GM12878 (cell line): ENCODE measurements at regions not wholly inside any gene's neighbourhood (a gene's known extent, or its start where the extent isn't known, plus 50 kb on each side); places are given as distances from the start of the nearest gene placed in this dataset.

Experiments used
- ATAC-seq: fragments of 200-7000 bp; cut with Tn5 transposase; 3 replicates; pipeline ENCODE4 v1.9.1; 2020; ENCODE audit warnings: mild to moderate bottlenecking, moderate library complexity
- BruUV-seq: library from RNA; stranded (reverse); fragments of 400-500 nt; replicated peaks from 2 replicates; lab custom pipeline; 2021; lab: Mats Ljungman, UMichigan
- CTCF ChIA-PET: fragments of 300-600 bp; sonication (Branson Sonifier 250); formaldehyde crosslinking; extraction: SDS; loops from one replicate; lab custom pipeline; 2021; ENCODE audit warnings: inconsistent platforms; lab: Yijun Ruan, JAX
- POLR2A ChIA-PET: fragments of 350-600 bp; formaldehyde crosslinking; extraction: SDS; loops from one replicate; lab custom pipeline; 2021; ENCODE audit warnings: inconsistent platforms; lab: Charles Lee
- RAD21 ChIA-PET: fragments of 300-600 bp; sonication (Branson Sonifier 250); formaldehyde crosslinking; loops from one replicate; lab custom pipeline; 2023; ENCODE audit warnings: antibody characterized with exemption; ENCODE audit not compliant: unreplicated experiment; lab: Charles Lee
- SMC1A ChIA-PET: fragments of 300-600 bp; sonication (Branson Sonifier 250); formaldehyde crosslinking; loops from one replicate; lab custom pipeline; 2023; ENCODE audit not compliant: unreplicated experiment, uncharacterized antibody; lab: Charles Lee
- DNase-seq: peaks from one replicate; pipeline ENCODE4 v3.0.0-alpha.2; 2011; ENCODE audit warnings: low read depth, low spot score
- FAIRE-seq: peaks from 3 replicates; lab custom pipeline; 2011; peaks lifted over from hg19 to GRCh38; lab: Jason Lieb, UNC
- H2AFZ ChIP-seq: 2 replicates; pipeline ENCODE4 v1.6.0; 2011; ENCODE audit warnings: low read depth, low read length, control low read depth; ENCODE audit not compliant: control insufficient read depth
- H3K27ac ChIP-seq: 2 replicates; pipeline ENCODE4 v1.5.1; 2011; ENCODE audit warnings: control low read depth; ENCODE audit not compliant: control insufficient read depth, insufficient read depth
- H3K27me3 ChIP-seq, 2 experiments: replicated peaks in 1 of 2; 2 replicates each; pipeline versions ENCODE4 v1.6.0 to v1.6.1; 2011; ENCODE audit warnings: low read length in 1 of 2; ENCODE audit not compliant: control insufficient read depth in 2 of 2, insufficient read depth in 2 of 2
- H3K36me3 ChIP-seq, 2 experiments: 2 replicates each; pipeline ENCODE4 v1.5.1; 2011; ENCODE audit warnings: low read length in 1 of 2; ENCODE audit not compliant: control insufficient read depth in 2 of 2, insufficient read depth in 2 of 2
- H3K4me1 ChIP-seq: 2 replicates; pipeline ENCODE4 v1.6.1; 2011; ENCODE audit warnings: mild to moderate bottlenecking, low read length, moderate library complexity, mixed read lengths; ENCODE audit not compliant: control insufficient read depth, insufficient read depth
- H3K4me2 ChIP-seq: 2 replicates; pipeline ENCODE4 v1.6.0; 2011; ENCODE audit warnings: control low read depth; ENCODE audit not compliant: control insufficient read depth, insufficient read depth
- H3K4me3 ChIP-seq: fragments of 200-600 bp; sonication (generic); 2 replicates; pipeline ENCODE4 v1.5.1; 2016
- H3K79me2 ChIP-seq: 2 replicates; pipeline ENCODE4 v1.6.0; 2011; ENCODE audit warnings: low read length; ENCODE audit not compliant: control insufficient read depth, insufficient read depth
- H3K9ac ChIP-seq: 2 replicates; pipeline ENCODE4 v1.8.0; 2011; ENCODE audit warnings: low read length, control low read depth, mixed read lengths; ENCODE audit not compliant: control insufficient read depth, insufficient read depth
- H3K9me3 ChIP-seq: replicated peaks from 3 replicates; pipeline ENCODE4 v1.5.1; 2011; ENCODE audit warnings: mild to moderate bottlenecking, low read length; ENCODE audit not compliant: control insufficient read depth, insufficient read depth
- H4K20me1 ChIP-seq: 2 replicates; pipeline ENCODE4 v1.6.0; 2011; ENCODE audit not compliant: control insufficient read depth, insufficient read depth
- CEBPB ChIP-seq, 2 experiments: fragments of 150-350 bp in 1 of 2; IDR thresholded peaks; 2 replicates each; pipeline ENCODE4 v1.6.1; 2012 to 2014; ENCODE audit warnings: low read depth in 2 of 2, low read length in 2 of 2, borderline replicate concordance in 1 of 2, inconsistent platforms in 1 of 2
- MXI1 ChIP-seq: fragments of 150-350 bp; IDR thresholded peaks from 2 replicates; pipeline ENCODE4 v1.6.1; 2011; ENCODE audit warnings: low read depth, mild to moderate bottlenecking, inconsistent platforms, low read length, improper control_type of control experiment
- NR2C1 ChIP-seq: fragments of 450-650 bp; IDR thresholded peaks from 2 replicates; pipeline ENCODE4 v1.6.1; 2017; ENCODE audit warnings: antibody characterized with exemption, mild to moderate bottlenecking, moderate library complexity
- PML ChIP-seq: IDR thresholded peaks from 2 replicates; pipeline ENCODE4 v1.6.1; 2012; ENCODE audit warnings: low read length, inconsistent platforms
- POLR2A ChIP-seq: IDR thresholded peaks from 2 replicates; pipeline ENCODE4 v1.6.1; 2011; ENCODE audit warnings: low read depth, mild to moderate bottlenecking, low read length
- SMARCA5 ChIP-seq: fragments of 450-650 bp; IDR thresholded peaks from 2 replicates; pipeline ENCODE4 v1.6.1; 2017; ENCODE audit warnings: mild to moderate bottlenecking
- SP1 ChIP-seq: IDR thresholded peaks from one replicate; pipeline ENCODE4 v1.6.1; 2011; ENCODE audit warnings: low read depth, low read length
- ZNF24 ChIP-seq: fragments of 450-650 bp; IDR thresholded peaks from 2 replicates; pipeline ENCODE4 v1.6.1; 2017; ENCODE audit warnings: antibody characterized with exemption, mild to moderate bottlenecking
- ZSCAN29 ChIP-seq: fragments of 450-650 bp; IDR thresholded peaks from 2 replicates; pipeline ENCODE4 v1.6.1; 2017; ENCODE audit warnings: mild to moderate bottlenecking, moderate library complexity
- WGBS: methylation state at CpG from one replicate; pipeline ENCODE4 v1.1.6; 2016; ENCODE audit warnings: low lambda C conversion rate; ENCODE audit not compliant: insufficient replicate concordance, insufficient coverage; ENCODE audit errors: missing lambda C conversion rate; 5-methylcytosine and 5-hydroxymethylcytosine counted together
- in situ Hi-C: fragments of 300-500 bp; cut with MboI; formaldehyde crosslinking; loops from 9 replicates; pipeline ENCODE4 v1.14.3; 2018; ENCODE audit warnings: mixed read lengths
- intact Hi-C: fragments of 100-400 bp; cut with micrococcal nuclease; formaldehyde crosslinking; loops from one replicate; pipeline ENCODE4 v1.14.2; 2022; ENCODE audit not compliant: unreplicated experiment
- TF ChIP-seq, protein P1 (sequence below): fragments of 450-650 bp; formaldehyde crosslinking; IDR thresholded peaks from 2 replicates; pipeline ENCODE4 v1.5.0; 2022; ENCODE audit warnings: mild to moderate bottlenecking, missing genetic modification characterization
- TF ChIP-seq, protein P2 (sequence below): fragments of 450-650 bp; IDR thresholded peaks from 2 replicates; pipeline ENCODE4 v1.6.1; 2017; ENCODE audit warnings: antibody characterized with exemption, mild to moderate bottlenecking, moderate library complexity
- TF ChIP-seq, protein P3 (sequence below): fragments of 450-650 bp; IDR thresholded peaks from 2 replicates; pipeline ENCODE4 v1.6.1; 2016; ENCODE audit warnings: mild to moderate bottlenecking
- TF ChIP-seq, protein P4 (sequence below): IDR thresholded peaks from 2 replicates; pipeline ENCODE4 v1.6.1; 2012; ENCODE audit warnings: low read depth, low read length, improper control_type of control experiment
- TF ChIP-seq, protein P5 (sequence below): fragments of 450-650 bp; IDR thresholded peaks from 2 replicates; pipeline ENCODE4 v1.6.1; 2016; ENCODE audit warnings: mild to moderate bottlenecking

DNA sequence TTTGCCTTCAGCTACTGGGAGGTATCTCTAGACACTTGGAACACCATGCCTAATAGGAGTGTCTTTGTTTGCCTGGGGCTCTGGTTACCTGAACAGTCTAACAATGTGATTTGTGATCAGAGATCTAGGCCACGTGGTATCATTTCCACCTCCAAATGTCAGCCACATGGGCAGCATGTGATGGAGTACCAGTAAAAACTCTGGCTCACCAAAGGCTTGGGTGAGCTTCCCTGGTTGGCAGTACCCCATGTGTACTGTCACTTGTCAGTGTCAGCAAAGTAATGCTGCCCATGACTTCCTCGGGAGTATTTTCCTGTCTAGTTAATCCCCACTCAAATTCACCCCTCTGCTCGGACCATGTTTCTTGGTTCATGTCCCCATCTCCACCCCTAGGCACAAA is 195.2 kb upstream of the LRFN2 start:
- DNase-seq: no peak
- POLR2A ChIA-PET: no interaction called here

More for the DNA sequence above, 195.2 kb upstream of the LRFN2 start:
- no peak for FAIRE-seq
- Histone ChIP-seq H4K20me1 (no peaks in the 10 kb centered on the region), H2AFZ (no peak overlapping the region), H3K79me2 (no peaks in the 10 kb centered on the region), H3K36me3 (no peaks in the 10 kb centered on the region), H3K9ac (no peak overlapping the region), H3K4me2 (no peak overlapping the region), H3K27me3 (0 out of 4 replicates have a peak, but pooled peaks cover 0 to 4% of the 10 kb centered on the region in 2 experiments), H3K9me3 (no peaks in the 10 kb centered on the region), H3K4me1 (no peaks in the 10 kb centered on the region), H3K27ac (no peak overlapping the region), H3K4me3 (no peak overlapping the region)
- WGBS: 13% methylated on average over 3 of the region's 3 CpGs
- intact Hi-C loops: no loop called here
- no TSS peak for BruUV-seq
- SMC1A ChIA-PET: no interaction called here
- CTCF ChIA-PET: no interaction called here
- RAD21 ChIA-PET: no interaction called here
- in situ Hi-C loops: no loop called here
- TF ChIP-seq PML (no peak), SP1 (no peak), POLR2A (no peak), ZNF24 (no peak), NR2C1 (no peak), ZSCAN29 (no peak), SMARCA5 (no peak), CEBPB (IDR thresholded peaks at IDR 0.05; ENCODE audit: borderline replicate concordance in 1 of 2, low read depth in 2 of 2, low read length in 2 of 2) (no peak), MXI1 (no peak)
- TF ChIP-seq, protein P1, sequence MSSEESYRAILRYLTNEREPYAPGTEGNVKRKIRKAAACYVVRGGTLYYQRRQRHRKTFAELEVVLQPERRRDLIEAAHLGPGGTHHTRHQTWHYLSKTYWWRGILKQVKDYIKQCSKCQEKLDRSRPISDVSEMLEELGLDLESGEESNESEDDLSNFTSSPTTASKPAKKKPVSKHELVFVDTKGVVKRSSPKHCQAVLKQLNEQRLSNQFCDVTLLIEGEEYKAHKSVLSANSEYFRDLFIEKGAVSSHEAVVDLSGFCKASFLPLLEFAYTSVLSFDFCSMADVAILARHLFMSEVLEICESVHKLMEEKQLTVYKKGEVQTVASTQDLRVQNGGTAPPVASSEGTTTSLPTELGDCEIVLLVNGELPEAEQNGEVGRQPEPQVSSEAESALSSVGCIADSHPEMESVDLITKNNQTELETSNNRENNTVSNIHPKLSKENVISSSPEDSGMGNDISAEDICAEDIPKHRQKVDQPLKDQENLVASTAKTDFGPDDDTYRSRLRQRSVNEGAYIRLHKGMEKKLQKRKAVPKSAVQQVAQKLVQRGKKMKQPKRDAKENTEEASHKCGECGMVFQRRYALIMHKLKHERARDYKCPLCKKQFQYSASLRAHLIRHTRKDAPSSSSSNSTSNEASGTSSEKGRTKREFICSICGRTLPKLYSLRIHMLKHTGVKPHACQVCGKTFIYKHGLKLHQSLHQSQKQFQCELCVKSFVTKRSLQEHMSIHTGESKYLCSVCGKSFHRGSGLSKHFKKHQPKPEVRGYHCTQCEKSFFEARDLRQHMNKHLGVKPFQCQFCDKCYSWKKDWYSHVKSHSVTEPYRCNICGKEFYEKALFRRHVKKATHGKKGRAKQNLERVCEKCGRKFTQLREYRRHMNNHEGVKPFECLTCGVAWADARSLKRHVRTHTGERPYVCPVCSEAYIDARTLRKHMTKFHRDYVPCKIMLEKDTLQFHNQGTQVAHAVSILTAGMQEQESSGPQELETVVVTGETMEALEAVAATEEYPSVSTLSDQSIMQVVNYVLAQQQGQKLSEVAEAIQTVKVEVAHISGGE: no peak
- TF ChIP-seq, protein P2, sequence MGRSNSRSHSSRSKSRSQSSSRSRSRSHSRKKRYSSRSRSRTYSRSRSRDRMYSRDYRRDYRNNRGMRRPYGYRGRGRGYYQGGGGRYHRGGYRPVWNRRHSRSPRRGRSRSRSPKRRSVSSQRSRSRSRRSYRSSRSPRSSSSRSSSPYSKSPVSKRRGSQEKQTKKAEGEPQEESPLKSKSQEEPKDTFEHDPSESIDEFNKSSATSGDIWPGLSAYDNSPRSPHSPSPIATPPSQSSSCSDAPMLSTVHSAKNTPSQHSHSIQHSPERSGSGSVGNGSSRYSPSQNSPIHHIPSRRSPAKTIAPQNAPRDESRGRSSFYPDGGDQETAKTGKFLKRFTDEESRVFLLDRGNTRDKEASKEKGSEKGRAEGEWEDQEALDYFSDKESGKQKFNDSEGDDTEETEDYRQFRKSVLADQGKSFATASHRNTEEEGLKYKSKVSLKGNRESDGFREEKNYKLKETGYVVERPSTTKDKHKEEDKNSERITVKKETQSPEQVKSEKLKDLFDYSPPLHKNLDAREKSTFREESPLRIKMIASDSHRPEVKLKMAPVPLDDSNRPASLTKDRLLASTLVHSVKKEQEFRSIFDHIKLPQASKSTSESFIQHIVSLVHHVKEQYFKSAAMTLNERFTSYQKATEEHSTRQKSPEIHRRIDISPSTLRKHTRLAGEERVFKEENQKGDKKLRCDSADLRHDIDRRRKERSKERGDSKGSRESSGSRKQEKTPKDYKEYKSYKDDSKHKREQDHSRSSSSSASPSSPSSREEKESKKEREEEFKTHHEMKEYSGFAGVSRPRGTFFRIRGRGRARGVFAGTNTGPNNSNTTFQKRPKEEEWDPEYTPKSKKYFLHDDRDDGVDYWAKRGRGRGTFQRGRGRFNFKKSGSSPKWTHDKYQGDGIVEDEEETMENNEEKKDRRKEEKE: no peak
- TF ChIP-seq, protein P3, sequence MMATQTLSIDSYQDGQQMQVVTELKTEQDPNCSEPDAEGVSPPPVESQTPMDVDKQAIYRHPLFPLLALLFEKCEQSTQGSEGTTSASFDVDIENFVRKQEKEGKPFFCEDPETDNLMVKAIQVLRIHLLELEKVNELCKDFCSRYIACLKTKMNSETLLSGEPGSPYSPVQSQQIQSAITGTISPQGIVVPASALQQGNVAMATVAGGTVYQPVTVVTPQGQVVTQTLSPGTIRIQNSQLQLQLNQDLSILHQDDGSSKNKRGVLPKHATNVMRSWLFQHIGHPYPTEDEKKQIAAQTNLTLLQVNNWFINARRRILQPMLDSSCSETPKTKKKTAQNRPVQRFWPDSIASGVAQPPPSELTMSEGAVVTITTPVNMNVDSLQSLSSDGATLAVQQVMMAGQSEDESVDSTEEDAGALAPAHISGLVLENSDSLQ: no peak
- TF ChIP-seq, protein P4, sequence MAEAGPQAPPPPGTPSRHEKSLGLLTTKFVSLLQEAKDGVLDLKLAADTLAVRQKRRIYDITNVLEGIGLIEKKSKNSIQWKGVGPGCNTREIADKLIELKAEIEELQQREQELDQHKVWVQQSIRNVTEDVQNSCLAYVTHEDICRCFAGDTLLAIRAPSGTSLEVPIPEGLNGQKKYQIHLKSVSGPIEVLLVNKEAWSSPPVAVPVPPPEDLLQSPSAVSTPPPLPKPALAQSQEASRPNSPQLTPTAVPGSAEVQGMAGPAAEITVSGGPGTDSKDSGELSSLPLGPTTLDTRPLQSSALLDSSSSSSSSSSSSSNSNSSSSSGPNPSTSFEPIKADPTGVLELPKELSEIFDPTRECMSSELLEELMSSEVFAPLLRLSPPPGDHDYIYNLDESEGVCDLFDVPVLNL: no peak
- TF ChIP-seq, protein P5, sequence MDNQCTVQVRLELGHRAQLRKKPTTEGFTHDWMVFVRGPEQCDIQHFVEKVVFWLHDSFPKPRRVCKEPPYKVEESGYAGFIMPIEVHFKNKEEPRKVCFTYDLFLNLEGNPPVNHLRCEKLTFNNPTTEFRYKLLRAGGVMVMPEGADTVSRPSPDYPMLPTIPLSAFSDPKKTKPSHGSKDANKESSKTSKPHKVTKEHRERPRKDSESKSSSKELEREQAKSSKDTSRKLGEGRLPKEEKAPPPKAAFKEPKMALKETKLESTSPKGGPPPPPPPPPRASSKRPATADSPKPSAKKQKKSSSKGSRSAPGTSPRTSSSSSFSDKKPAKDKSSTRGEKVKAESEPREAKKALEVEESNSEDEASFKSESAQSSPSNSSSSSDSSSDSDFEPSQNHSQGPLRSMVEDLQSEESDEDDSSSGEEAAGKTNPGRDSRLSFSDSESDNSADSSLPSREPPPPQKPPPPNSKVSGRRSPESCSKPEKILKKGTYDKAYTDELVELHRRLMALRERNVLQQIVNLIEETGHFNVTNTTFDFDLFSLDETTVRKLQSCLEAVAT: no peak
- no peak for ATAC-seq
